Right atrium auricular region (tissue), 2 donors: ENCODE measurements at regions not wholly inside any gene's neighbourhood (a gene's known extent, or its start where the extent isn't known, plus 50 kb on each side); places are given as distances from the start of the nearest gene placed in this dataset.

Source experiments
- DNase-seq: peaks from one replicate; pipeline ENCODE4 v3.0.0-alpha.2; 2019; ENCODE audit warnings: low spot score
- H3K27ac ChIP-seq, 2 donors: fragments of 200-600 bp; sonication (generic); 1 replicate in 1 of 2; 2 replicates in 1 of 2; pipeline ENCODE4 v1.5.1; 2016 to 2019
- H3K27me3 ChIP-seq, 2 donors: fragments of 200-600 bp; sonication (generic); one replicate each; pipeline versions ENCODE4 v1.5.1 to v1.6.0; 2017 to 2019
- H3K36me3 ChIP-seq: fragments of 200-600 bp; sonication (generic); one replicate; pipeline ENCODE4 v1.5.1; 2016
- H3K4me1 ChIP-seq, 2 donors: fragments of 200-600 bp; sonication (generic); one replicate each; pipeline versions ENCODE4 v1.5.1 to v1.6.0; 2017 to 2019
- H3K4me3 ChIP-seq, 2 donors: fragments of 200-600 bp; sonication (generic); 1 replicate in 1 of 2; 2 replicates in 1 of 2; pipeline ENCODE4 v1.5.1; 2017 to 2019; ENCODE audit warnings: mild to moderate bottlenecking in 1 of 2, moderate library complexity in 1 of 2
- H3K9me3 ChIP-seq, 2 donors: fragments of 200-600 bp; sonication (generic); one replicate each; pipeline ENCODE4 v1.5.1; 2019
- TF ChIP-seq, protein P1 (sequence below), 2 donors: fragments of 200-600 bp; sonication (generic); IDR thresholded peaks; one replicate each; pipeline ENCODE4 v1.5.1; 2019; ENCODE audit warnings: antibody characterized with exemption in 2 of 2

DNA sequence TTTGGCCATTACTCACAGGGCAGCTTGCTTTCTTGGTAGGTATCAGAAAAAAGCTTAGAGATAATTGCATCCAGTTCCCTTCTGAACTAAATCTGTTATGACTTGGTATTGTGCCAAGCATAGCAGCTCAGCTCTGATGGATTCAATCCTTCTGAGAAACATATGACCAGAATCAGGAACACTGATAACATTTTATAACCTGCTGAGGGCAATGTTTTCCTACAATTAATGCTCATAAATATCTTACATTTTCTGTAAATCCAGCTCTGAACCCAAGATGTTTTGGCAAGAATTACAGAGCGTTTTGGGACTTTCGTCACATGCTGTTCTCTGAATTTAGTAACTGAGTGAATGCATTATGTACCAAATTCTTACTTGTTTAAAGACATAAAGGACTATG, 167.8 kb downstream of the KIF20B start:
- H3K4me1 ChIP-seq, result peaks cover 0 to 10% of the 10 kb centered on the region in 2 donors
- H3K9me3 ChIP-seq, result no peaks in the 10 kb centered on the region
- H3K27me3 ChIP-seq, result no peaks in the 10 kb centered on the region
- TF ChIP-seq, protein P1, sequence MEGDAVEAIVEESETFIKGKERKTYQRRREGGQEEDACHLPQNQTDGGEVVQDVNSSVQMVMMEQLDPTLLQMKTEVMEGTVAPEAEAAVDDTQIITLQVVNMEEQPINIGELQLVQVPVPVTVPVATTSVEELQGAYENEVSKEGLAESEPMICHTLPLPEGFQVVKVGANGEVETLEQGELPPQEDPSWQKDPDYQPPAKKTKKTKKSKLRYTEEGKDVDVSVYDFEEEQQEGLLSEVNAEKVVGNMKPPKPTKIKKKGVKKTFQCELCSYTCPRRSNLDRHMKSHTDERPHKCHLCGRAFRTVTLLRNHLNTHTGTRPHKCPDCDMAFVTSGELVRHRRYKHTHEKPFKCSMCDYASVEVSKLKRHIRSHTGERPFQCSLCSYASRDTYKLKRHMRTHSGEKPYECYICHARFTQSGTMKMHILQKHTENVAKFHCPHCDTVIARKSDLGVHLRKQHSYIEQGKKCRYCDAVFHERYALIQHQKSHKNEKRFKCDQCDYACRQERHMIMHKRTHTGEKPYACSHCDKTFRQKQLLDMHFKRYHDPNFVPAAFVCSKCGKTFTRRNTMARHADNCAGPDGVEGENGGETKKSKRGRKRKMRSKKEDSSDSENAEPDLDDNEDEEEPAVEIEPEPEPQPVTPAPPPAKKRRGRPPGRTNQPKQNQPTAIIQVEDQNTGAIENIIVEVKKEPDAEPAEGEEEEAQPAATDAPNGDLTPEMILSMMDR (IDR thresholded peaks at IDR 0.05), result no peak
- no peak overlapping the region for H3K4me3 ChIP-seq
- no peak overlapping the region for H3K27ac ChIP-seq
- no peaks in the 10 kb centered on the region for H3K36me3 ChIP-seq
- DNase-seq, result no peak

DNA sequence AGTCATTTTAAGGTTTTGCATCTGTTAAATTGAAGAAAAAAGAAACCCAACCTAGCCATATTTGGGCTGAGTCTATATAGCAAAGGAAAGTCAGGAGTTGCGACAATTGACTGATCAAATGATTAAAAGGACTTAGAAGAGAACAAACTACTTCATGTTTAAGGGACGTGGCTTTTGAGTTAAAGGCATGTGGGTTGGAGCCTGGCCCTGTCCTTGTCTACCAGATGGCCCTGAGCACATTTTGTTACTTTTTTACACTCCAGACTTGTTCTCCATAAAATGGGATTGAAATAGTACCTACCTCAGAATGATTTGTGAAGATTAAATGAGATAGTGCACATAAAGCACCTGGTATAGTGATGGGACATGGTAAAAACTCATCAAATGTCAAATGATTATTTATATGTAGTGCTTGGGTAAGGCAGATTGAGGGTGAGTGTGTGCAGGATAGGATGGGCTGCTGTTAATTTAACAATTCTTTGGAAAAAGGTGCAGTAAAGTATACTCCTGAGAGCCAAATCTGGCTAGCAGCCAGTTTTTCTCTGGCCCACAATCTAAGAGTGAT, 168.3 kb downstream of the KIF20B start:
- DNase-seq, result no peak
- H3K36me3 ChIP-seq, result no peaks in the 10 kb centered on the region
- TF ChIP-seq, protein P1 (IDR thresholded peaks at IDR 0.05), result no peak
- no peak overlapping the region for H3K27ac ChIP-seq
- H3K4me1 ChIP-seq, result peaks cover 0 to 10% of the 10 kb centered on the region in 2 donors
- no peak overlapping the region for H3K4me3 ChIP-seq
- no peaks in the 10 kb centered on the region for H3K9me3 ChIP-seq
- no peaks in the 10 kb centered on the region for H3K27me3 ChIP-seq

DNA sequence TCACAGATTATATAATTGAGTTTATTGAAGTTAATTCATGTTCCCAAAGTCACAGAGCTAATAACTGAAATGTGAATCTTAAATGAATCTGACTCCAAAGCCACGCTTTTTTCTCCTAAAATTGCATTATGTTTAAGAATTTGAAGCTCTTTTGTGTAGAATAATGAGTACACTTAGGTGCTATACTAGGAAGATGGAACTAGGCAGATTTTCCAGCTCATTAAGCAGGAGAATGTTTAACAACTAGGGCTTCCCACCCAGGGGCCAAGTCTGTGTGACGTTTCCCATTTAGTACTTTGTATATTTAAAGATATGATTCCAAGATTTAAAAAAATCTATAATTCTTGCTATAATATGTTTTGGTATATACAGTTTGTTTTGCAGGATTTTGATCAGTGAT, 169.5 kb downstream of the KIF20B start:
- H3K4me1 ChIP-seq, result peaks cover 0 to 10% of the 10 kb centered on the region in 2 donors
- no peaks in the 10 kb centered on the region for H3K27me3 ChIP-seq
- no peaks in the 10 kb centered on the region for H3K36me3 ChIP-seq
- TF ChIP-seq, protein P1 (IDR thresholded peaks at IDR 0.05), result no peak
- no peak overlapping the region for H3K27ac ChIP-seq
- no peak for DNase-seq
- H3K9me3 ChIP-seq, result no peaks in the 10 kb centered on the region
- no peak overlapping the region for H3K4me3 ChIP-seq

DNA sequence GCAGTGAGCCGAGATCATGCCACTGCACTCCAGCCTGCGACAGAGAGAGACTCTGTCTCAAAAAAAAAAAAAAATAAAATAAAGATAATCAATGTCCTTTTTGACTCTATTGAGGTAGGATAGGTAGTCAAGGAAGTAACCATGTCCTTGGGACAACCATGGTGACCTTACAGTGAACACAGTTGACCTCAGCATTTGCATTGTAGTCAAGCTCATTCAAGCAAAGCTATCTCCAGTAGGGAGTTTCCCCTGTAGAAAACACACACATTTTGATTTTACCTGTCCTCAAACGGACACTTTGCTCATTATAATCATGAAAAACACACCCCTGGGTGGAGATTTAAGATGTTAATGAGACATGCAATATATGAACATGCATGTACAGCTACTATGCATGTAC, 171.7 kb downstream of the KIF20B start:
- Histone ChIP-seq H3K9me3 (no peaks in the 10 kb centered on the region), H3K27ac (no peak overlapping the region), H3K4me3 (no peak overlapping the region), H3K4me1 (peaks cover 0 to 10% of the 10 kb centered on the region in 2 donors), H3K27me3 (no peaks in the 10 kb centered on the region), H3K36me3 (no peaks in the 10 kb centered on the region)
- no peak for DNase-seq
- TF ChIP-seq, protein P1 (IDR thresholded peaks at IDR 0.05), result no peak

DNA sequence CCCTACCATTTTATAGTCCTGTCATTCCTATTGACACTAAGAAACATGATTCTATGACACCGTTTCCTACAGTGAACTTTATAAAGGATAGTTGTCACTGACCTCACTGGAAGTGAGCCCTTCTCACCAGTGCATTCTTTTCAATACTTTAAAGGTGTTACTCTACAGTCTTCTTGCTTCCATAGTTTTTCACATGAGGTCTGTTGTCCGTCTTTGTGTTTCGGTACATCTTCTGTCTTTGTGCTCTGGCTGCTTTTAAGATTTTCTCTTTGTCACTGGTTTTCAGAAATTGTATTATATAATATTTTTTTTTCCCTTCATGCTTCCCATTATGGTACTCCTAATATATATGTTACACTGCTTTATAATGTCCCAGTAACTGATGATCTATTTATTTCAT, 174.2 kb downstream of the KIF20B start:
- no peak overlapping the region for H3K27ac ChIP-seq
- H3K27me3 ChIP-seq, result no peaks in the 10 kb centered on the region
- DNase-seq, result no peak
- no peaks in the 10 kb centered on the region for H3K36me3 ChIP-seq
- no peaks in the 10 kb centered on the region for H3K4me1 ChIP-seq
- TF ChIP-seq, protein P1 (IDR thresholded peaks at IDR 0.05), result no peak
- H3K9me3 ChIP-seq, result peaks cover 0 to 3% of the 10 kb centered on the region in 2 donors
- no peak overlapping the region for H3K4me3 ChIP-seq

DNA sequence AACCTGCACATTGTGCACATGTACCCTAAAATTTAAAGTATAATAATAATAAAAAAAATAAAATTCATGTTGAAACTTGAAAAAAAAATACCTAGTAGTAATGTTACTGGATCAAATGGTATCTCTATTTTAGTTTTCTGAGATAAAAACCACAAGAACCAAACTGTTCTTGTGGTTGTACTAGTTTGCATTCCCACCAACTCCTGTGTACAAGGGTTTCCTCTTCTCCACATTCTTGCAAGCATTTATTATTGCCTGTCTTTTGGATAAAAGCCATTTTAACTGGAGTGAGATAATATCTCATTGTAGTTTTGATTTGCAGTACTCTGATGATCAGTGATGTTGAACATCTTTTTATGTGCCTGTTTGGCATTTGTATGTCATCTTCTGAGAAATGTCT, 177.7 kb downstream of the KIF20B start:
- Histone ChIP-seq H3K4me1 (no peaks in the 10 kb centered on the region), H3K36me3 (no peaks in the 10 kb centered on the region), H3K27me3 (no peaks in the 10 kb centered on the region), H3K9me3 (peaks cover 0 to 18% of the 10 kb centered on the region in 2 donors), H3K4me3 (no peak overlapping the region), H3K27ac (no peak overlapping the region)
- TF ChIP-seq, protein P1 (IDR thresholded peaks at IDR 0.05), result no peak
- no peak for DNase-seq
